ENCODE measurements at regions not wholly inside any gene's neighbourhood (a gene's known extent, or its start where the extent isn't known, plus 50 kb on each side); places are given as distances from the start of the nearest gene placed in this dataset.
"Not testable (repeated sequence)": the region's sequence is repeated elsewhere in the genome, so short reads cannot be mapped to it uniquely, and the experiment has no call there.

DNA sequence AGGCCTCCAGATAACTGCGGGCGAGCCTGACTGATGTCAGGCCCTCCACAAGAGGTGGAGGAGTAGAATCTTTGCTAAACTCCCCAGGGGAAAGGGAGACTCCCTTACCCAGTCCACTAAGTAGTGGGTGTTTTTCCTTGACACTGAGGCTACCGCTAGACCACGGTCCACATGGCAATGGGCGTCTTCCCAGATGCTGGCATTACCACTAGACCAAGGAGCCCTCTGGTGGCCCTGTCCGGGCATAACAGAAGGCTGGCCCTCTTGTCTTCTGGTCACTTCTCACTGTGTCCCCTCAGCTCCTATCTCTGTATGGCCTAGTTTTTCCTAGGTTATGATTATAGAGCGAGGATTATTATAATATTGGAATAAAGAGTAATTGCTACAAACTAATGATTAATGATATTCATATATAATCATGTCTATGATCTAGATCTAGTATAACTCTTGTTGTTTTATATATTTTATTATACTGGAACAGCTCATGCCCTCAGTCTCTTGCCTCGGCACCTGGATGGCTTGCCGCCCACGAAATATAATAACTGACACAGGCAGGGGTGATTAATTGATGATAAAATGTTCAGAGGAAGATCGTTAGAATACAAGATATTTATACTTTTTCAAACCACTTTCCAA lies 73.8 kb downstream of the PRKAB2 start:
- TF ChIP-seq, protein P1, sequence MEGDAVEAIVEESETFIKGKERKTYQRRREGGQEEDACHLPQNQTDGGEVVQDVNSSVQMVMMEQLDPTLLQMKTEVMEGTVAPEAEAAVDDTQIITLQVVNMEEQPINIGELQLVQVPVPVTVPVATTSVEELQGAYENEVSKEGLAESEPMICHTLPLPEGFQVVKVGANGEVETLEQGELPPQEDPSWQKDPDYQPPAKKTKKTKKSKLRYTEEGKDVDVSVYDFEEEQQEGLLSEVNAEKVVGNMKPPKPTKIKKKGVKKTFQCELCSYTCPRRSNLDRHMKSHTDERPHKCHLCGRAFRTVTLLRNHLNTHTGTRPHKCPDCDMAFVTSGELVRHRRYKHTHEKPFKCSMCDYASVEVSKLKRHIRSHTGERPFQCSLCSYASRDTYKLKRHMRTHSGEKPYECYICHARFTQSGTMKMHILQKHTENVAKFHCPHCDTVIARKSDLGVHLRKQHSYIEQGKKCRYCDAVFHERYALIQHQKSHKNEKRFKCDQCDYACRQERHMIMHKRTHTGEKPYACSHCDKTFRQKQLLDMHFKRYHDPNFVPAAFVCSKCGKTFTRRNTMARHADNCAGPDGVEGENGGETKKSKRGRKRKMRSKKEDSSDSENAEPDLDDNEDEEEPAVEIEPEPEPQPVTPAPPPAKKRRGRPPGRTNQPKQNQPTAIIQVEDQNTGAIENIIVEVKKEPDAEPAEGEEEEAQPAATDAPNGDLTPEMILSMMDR (IDR thresholded peaks at IDR 0.05) = peak in 8 of 12 donors; percentile 10 to 37 (median 26)
- not testable (repeated sequence) for TF ChIP-seq POLR2A (IDR thresholded peaks at IDR 0.05)

All from heart left ventricle (tissue), 13 donors.